ENCODE measurements at regions not wholly inside any gene's neighbourhood (a gene's known extent, or its start where the extent isn't known, plus 50 kb on each side); places are given as distances from the start of the nearest gene placed in this dataset.

GRCh38 chr11:92808022-92808421, 161.4 kb upstream of the MTNR1B start:
- intact Hi-C loops (cut with DNase I), result no loop called here
- ATAC-seq (no peak), DNase-seq (no peak)
- Histone ChIP-seq H3K27me3 (no peaks in the 10 kb centered on the region), H3K9me3 (no peaks in the 10 kb centered on the region), H3K4me1 (no peaks in the 10 kb centered on the region), H3K36me3 (replicated peaks in 1 of 2; ENCODE audit: insufficient read depth in 1 of 2, low read depth in 2 of 2) (no peaks in the 10 kb centered on the region), H3K4me3 (no peak overlapping the region), H3K27ac (no peak overlapping the region)
- no peak for TF ChIP-seq CTCF (IDR thresholded peaks at IDR 0.05)
- no peak for TF ChIP-seq POLR2A (IDR thresholded peaks at IDR 0.05)

- intact Hi-C loops (cut with DNase I), result no loop called here
- 60 to 66% methylated on average over 6 of the region's 6 CpGs for WGBS, 2 donors
- Histone ChIP-seq H3K36me3 (replicated peaks in 1 of 2; ENCODE audit: insufficient read depth in 1 of 2, low read depth in 2 of 2) (no peaks in the 10 kb centered on the region), H3K4me1 (no peaks in the 10 kb centered on the region), H3K27ac (no peak overlapping the region), H3K4me3 (no peak overlapping the region), H3K9me3 (no peaks in the 10 kb centered on the region), H3K27me3 (no peaks in the 10 kb centered on the region)
- DNase-seq, result no peak
- TF ChIP-seq CTCF (IDR thresholded peaks at IDR 0.05), result no peak
- TF ChIP-seq POLR2A (IDR thresholded peaks at IDR 0.05), result no peak
- no peak for ATAC-seq
Measured at GRCh38 chr11:92810423-92811064, 158.9 kb upstream of the MTNR1B start.

GRCh38 chr11:92811341-92811740, 158.1 kb upstream of the MTNR1B start:
- Histone ChIP-seq H3K4me3 (no peak overlapping the region), H3K36me3 (replicated peaks in 1 of 2; ENCODE audit: insufficient read depth in 1 of 2, low read depth in 2 of 2) (no peaks in the 10 kb centered on the region), H3K9me3 (no peaks in the 10 kb centered on the region), H3K27me3 (no peaks in the 10 kb centered on the region), H3K4me1 (no peaks in the 10 kb centered on the region), H3K27ac (no peak overlapping the region)
- ATAC-seq, result no peak
- WGBS, 2 donors, result 59% methylated on average over 2 of the region's 2 CpGs
- no peak for DNase-seq
- intact Hi-C loops (cut with DNase I), result no loop called here
- TF ChIP-seq POLR2A (IDR thresholded peaks at IDR 0.05), result no peak
- no peak for TF ChIP-seq CTCF (IDR thresholded peaks at IDR 0.05)

GRCh38 chr11:92812841-92813240, 156.6 kb upstream of the MTNR1B start:
- H3K4me1 ChIP-seq, result no peaks in the 10 kb centered on the region
- WGBS, 2 donors, result 53 to 58% methylated on average over 5 of the region's 5 CpGs
- H3K36me3 ChIP-seq (replicated peaks in 1 of 2; ENCODE audit: insufficient read depth in 1 of 2, low read depth in 2 of 2), result no peaks in the 10 kb centered on the region
- ATAC-seq (no peak), DNase-seq (no peak)
- intact Hi-C loops (cut with DNase I), result no loop called here
- H3K27ac ChIP-seq, result no peak overlapping the region
- TF ChIP-seq POLR2A (IDR thresholded peaks at IDR 0.05), result no peak
- no peak for TF ChIP-seq CTCF (IDR thresholded peaks at IDR 0.05)
- no peaks in the 10 kb centered on the region for H3K27me3 ChIP-seq
- no peak overlapping the region for H3K4me3 ChIP-seq
- H3K9me3 ChIP-seq, result no peaks in the 10 kb centered on the region

- 49 to 61% methylated on average over 2 of the region's 2 CpGs for WGBS, 2 donors
- no peak for TF ChIP-seq POLR2A (IDR thresholded peaks at IDR 0.05)
- TF ChIP-seq CTCF (IDR thresholded peaks at IDR 0.05), result no peak
- no peak for DNase-seq
- H3K27me3 ChIP-seq, result no peaks in the 10 kb centered on the region
- H3K4me3 ChIP-seq, result no peak overlapping the region
- H3K4me1 ChIP-seq, result no peaks in the 10 kb centered on the region
- H3K27ac ChIP-seq, result no peak overlapping the region
- H3K36me3 ChIP-seq (replicated peaks in 1 of 2; ENCODE audit: insufficient read depth in 1 of 2, low read depth in 2 of 2), result no peaks in the 10 kb centered on the region
- ATAC-seq, result no peak
- no peaks in the 10 kb centered on the region for H3K9me3 ChIP-seq
- intact Hi-C loops (cut with DNase I), result no loop called here
Measured at GRCh38 chr11:92819830-92820229, 149.6 kb upstream of the MTNR1B start.

Data from body of pancreas (tissue), 4 donors.